GM19455 (cell line): ENCODE measurements at regions not wholly inside any gene's neighbourhood (a gene's known extent, or its start where the extent isn't known, plus 50 kb on each side); places are given as distances from the start of the nearest gene placed in this dataset.
"Not testable (repeated sequence)": the region's sequence is repeated elsewhere in the genome, so short reads cannot be mapped to it uniquely, and the experiment has no call there.

ENCODE experiments used
- ATAC-seq: cut with Tn5 transposase; IDR thresholded peaks from one replicate; pipeline ENCODE4 v1.9.1; 2021; ENCODE audit not compliant: unreplicated experiment

GRCh38 chr12:131229079-131229425 is 275.3 kb downstream of the ADGRD1 start:
- not testable (repeated sequence) for ATAC-seq

- no peak for ATAC-seq
Measured at GRCh38 chr12:131229426-131230339, 276.0 kb downstream of the ADGRD1 start.

GRCh38 chr12:131230340-131231031 is 276.8 kb downstream of the ADGRD1 start:
- ATAC-seq = no peak

GRCh38 chr12:131231032-131231980 is 277.6 kb downstream of the ADGRD1 start:
- ATAC-seq = no peak

GRCh38 chr12:131232036-131232435 is 278.3 kb downstream of the ADGRD1 start:
- no peak for ATAC-seq

GRCh38 chr12:131232872-131233271 is 279.2 kb downstream of the ADGRD1 start:
- ATAC-seq = not testable (repeated sequence)

GRCh38 chr12:131233850-131234789 is 280.4 kb downstream of the ADGRD1 start:
- ATAC-seq = not testable (repeated sequence)

- not testable (repeated sequence) for ATAC-seq
Measured at GRCh38 chr12:131234841-131235271, 281.1 kb downstream of the ADGRD1 start.

- ATAC-seq = no peak
Measured at GRCh38 chr12:131235871-131236271, 282.2 kb downstream of the ADGRD1 start.

- no peak for ATAC-seq
Measured at GRCh38 chr12:131239384-131240094, 285.8 kb downstream of the ADGRD1 start.

- no peak for ATAC-seq
Measured at GRCh38 chr12:131241517-131241916, 287.8 kb downstream of the ADGRD1 start.

GRCh38 chr12:131242741-131243496 is 289.2 kb downstream of the ADGRD1 start:
- ATAC-seq = no peak

- not testable (repeated sequence) for ATAC-seq
Measured at GRCh38 chr12:131244157-131244688, 290.5 kb downstream of the ADGRD1 start.

GRCh38 chr12:131245161-131245560 is 291.5 kb downstream of the ADGRD1 start:
- ATAC-seq = not testable (repeated sequence)

GRCh38 chr12:131245564-131246355 is 292.1 kb downstream of the ADGRD1 start:
- no peak for ATAC-seq

- ATAC-seq = not testable (repeated sequence)
Measured at GRCh38 chr12:131247026-131247725, 293.5 kb downstream of the ADGRD1 start.

GRCh38 chr12:131247875-131248274 is 294.2 kb downstream of the ADGRD1 start:
- not testable (repeated sequence) for ATAC-seq
